Pulmonary artery endothelial cell (primary cell): ENCODE measurements at regions not wholly inside any gene's neighbourhood (a gene's known extent, or its start where the extent isn't known, plus 50 kb on each side); places are given as distances from the start of the nearest gene placed in this dataset.
"Not testable (repeated sequence)": the region's sequence is repeated elsewhere in the genome, so short reads cannot be mapped to it uniquely, and the experiment has no call there.

Experiments
- DNase-seq: peaks from one replicate; pipeline ENCODE4 v3.0.0-alpha.2; 2011; ENCODE audit warnings: low read depth, low spot score

DNA sequence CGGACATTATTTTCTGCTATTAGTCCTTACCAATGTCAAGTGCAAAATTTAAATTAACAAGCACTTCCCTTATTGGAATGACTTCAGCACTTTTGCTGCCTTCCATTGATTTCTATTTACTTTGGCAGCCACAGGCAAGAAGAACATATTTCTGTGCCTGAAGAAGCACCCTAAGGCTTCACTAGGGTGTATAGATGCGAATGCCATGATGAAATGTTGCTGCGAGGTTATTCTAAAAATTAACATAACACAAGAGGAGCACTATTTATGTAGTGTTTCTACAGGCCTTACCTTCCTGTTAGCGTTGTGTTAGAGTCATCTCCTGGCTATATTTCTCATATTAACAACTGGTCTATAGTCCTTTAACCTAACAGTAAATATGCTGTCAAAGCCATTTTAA is 365.0 kb upstream of the HNRNPA3 start:
- no peak for DNase-seq

DNA sequence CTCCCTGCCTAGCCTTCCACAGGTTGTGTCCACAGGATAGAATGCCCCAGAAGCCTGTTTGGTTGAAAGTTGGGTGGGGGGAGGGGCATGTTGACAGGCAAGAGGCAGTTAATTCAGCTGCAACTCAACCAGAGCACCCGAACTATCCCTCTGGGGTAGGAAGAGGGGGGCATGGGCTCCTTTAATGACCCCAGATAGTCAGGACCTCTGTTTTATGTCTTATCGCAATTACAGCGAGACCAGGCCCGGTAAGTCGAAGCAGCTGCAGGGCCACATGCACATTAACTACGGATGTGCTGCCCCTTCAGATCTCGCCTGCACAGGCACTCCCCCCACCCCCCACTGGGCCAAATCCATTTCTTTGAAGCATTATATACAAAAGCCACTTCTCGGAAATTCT is 363.8 kb upstream of the HNRNPA3 start:
- DNase-seq, result no peak

GRCh38 chr2:176851200-176851888 is 361.2 kb upstream of the HNRNPA3 start:
- no peak for DNase-seq

GRCh38 chr2:176851889-176852483 is 360.6 kb upstream of the HNRNPA3 start:
- no peak for DNase-seq

- DNase-seq, result no peak
Measured at GRCh38 chr2:176852667-176853066, 359.9 kb upstream of the HNRNPA3 start.

GRCh38 chr2:176854062-176854461 is 358.5 kb upstream of the HNRNPA3 start:
- no peak for DNase-seq

DNA sequence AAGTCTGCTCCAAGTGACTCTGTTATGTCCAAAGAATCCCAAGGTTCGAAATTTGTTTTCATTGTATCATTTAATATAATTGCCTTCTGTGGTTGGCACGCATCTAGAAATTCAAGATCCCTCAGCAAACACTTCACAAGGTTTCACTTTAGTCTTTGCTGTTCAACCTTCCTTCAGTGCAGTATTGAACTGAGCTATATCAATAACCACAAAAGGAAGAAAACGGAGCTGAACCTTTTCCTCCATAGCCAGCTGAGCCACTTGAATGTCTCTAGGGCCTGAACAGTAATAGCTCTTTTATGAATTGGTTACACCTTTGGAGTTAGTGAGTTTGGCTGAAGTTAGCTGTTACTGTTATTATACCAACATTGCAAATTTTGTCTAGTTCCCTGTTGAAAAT is 357.7 kb upstream of the HNRNPA3 start:
- DNase-seq, result no peak

DNA sequence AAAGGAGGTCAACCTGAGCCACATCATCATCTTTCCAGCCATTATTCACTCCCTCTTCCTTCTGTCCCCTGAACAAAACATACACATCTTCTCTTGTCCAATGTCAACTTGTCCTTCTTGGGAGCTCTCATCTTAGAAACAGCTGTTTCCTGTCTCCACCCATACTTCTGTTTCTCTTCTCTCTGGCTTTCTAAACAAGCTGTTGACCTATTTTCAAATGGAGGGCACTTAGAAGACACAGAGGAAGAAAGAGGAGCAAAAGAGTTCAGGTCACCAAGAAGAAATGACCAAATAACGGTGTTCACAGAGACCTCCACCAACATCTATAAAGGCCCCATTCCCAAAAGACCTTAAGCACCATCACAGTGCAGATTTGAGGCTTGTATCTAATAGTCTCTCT is 355.9 kb upstream of the HNRNPA3 start:
- no peak for DNase-seq

DNA sequence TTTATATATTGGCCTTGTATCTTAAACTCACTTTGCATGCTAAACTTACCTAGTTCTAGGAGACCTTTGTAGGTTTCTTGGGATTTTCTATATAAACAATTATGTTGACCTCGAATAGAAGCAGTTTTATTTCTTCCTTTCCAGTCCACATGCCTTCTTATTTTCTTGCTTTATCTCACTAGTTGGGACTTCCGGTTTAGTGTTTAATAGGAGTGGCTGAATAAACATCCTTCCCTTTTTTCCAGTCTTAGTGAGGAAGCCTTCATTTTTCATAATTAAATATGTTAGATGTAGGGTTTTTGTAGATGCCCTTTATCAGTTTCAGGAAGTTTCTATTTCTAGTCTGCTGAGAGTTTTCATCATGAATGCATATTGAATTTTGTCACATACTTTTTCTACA is 347.3 kb upstream of the HNRNPA3 start:
- no peak for DNase-seq

GRCh38 chr2:176872406-176872805 is 340.2 kb upstream of the HNRNPA3 start:
- no peak for DNase-seq

DNA sequence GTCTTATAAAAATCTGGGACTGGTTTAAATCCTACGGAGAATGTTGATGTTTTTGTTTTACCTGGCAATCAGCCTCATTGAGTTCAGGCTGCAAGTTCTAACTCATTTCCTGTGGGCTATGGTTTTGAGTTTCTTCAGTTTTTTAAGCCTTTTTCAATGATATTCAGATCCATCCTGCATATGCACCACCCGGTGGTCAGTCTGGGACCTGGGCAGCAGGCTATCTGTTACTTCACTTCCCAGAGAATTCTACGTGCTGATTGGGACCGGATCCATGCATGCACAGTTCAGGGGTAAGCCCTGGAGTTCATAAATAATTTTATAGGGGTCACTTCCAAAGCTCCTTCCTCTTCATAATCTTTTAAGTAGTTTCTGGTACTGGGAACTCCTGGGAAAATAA is 339.2 kb upstream of the HNRNPA3 start:
- no peak for DNase-seq

- DNase-seq, result no peak
Measured at GRCh38 chr2:176876493-176877103, 336.0 kb upstream of the HNRNPA3 start.

DNA sequence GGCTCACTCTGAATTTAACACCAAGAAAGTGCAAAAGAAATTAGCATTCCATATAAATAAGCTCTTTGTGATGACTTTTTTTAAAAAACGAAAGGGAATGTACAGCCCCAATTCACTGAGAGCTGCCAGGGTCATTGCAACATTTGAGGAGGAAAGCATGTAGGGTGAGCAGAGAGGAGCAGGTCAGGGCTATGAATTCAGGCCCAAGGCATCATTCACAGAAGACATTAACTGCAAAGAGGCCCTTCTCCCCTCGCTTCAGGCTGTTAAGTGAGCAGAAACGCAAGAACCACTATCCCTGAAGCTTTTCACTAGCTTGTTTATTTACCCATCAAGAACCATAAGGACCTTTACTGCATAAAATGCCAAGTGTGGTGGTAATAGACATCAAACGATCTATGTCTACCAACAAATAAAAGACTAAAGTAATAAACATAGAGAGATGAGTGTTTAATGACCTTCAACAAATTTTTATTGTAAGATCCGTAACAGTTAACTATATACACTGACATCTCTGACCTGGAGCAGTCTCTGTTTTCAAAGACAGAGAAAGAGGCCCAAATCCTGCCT is 333.1 kb upstream of the HNRNPA3 start:
- DNase-seq, result no peak

- not testable (repeated sequence) for DNase-seq
Measured at GRCh38 chr2:176882045-176882444, 330.5 kb upstream of the HNRNPA3 start.

DNA sequence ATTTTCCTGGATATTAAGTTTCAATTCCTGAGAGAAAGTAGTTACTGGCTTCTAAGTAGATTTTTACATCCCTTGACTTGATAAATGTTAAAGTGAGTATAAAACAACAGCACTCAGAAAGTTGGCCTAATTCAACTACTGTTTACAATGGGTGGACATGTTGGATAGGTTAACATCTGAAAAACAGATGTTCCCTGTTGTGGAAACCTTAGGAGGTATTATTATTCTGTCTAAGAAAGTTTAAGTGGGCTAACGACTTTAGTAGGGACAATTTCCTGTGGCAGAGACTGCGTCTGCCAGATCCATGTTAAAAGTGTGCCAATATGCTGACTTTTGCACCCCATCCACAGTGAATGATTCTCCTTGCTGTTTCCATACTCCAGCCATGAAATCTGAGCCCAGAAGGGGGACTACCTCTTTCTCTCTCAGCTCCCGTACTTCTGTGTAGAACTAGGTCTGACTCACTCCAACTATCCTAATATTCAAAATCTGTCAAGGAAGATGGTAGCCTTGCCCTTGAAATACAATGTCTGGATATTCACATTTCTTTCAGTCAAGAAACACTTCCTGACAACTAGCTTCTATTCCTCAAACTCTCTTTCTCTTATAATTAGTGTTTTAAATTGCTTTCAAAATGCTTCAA is 327.5 kb upstream of the HNRNPA3 start:
- no peak for DNase-seq

DNA sequence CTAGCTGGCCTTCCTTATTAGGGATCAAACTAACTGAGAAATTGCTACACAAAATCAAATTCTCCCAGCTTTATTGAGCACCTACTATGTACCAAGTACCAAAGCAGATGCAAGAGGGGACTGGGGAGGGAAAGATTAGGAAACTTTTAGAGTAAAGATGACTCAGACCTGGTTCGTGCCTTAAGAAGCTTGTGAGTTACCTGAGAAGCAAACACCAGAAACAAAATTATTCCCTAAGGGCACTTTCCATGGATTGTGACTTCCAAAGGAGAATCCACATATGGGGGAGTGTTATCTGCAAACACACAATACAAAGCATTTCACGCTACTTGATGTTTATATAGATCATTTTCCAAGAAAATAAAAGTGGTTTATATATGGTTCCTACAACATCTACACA is 326.9 kb upstream of the HNRNPA3 start:
- no peak for DNase-seq

DNA sequence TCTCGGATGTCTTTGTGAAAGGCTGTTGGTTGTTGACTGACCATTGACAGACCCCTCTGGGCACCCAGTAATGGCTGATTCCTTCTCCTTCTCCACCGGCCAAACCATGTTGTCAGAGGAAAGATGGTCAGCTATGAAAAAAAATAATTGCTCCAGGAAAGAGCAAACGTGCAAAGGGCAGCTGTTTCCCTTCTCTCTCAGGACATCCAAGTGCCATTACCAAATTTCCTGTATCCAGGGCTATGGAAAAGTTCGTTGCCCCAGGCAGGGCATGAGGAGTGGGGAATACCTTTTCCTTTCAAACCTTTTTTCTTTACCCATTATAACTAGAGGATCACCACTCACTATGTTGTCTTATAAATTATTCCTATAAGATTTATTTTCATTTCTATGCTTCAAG is 321.5 kb upstream of the HNRNPA3 start:
- DNase-seq, result no peak

DNA sequence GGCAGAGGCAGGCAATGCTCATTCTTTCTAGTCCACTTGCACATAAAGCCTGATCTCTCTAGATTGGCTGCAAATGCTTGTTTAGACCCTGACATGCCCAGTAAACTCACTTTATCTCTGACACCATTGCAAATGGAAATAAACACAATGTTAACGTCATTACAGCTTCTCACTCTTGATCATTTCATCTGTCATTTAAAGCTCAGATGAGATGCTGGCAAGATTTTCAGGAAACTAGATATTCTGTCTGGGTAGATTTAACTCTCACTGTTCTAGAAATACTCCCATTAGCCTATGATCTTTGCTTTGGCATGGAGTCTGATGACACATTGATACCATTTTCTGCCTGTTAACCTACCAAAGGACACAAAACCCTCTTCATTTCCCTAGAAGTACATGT is 320.7 kb upstream of the HNRNPA3 start:
- no peak for DNase-seq

- no peak for DNase-seq
Measured at GRCh38 chr2:176892676-176893226, 319.8 kb upstream of the HNRNPA3 start.

- DNase-seq, result no peak
Measured at GRCh38 chr2:176895158-176895557, 317.4 kb upstream of the HNRNPA3 start.

DNA sequence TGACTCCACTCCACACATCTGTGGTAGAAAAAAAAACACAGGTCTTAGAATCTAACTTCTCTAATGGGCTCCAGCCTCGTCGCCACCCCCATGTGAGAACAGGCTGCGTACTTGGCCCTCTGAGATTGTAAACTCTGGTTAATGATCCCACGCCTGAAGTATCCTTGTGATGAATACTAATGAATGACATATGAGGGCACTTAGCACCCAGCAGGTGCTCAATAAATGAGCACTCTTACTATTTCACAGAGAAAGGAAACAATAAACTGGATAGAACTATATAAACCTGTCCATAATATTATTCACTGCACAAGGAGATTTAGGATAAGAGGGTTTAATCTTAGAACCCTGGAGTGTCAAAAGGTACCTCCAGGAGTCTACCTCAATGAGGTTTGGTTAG is 310.1 kb upstream of the HNRNPA3 start:
- no peak for DNase-seq

DNA sequence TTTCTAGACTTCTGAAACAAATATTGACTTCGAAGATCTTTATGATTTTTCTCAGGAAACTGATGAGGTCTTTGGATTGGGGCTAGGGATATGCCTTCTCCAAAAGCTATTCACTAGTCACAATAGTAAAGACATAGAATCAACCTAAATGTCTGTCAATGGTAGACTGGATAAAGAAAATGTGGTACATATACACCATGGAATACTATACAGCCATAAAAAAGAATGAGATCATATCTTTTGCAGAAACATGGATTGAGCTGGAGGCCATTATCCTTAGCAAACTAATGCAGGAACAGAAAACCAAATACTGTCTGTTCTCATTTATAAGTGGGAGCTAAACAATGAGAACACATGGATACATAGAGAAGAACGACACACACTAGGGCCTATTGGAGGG is 308.5 kb upstream of the HNRNPA3 start:
- not testable (repeated sequence) for DNase-seq
